HG03378 (cell line): ENCODE measurements at regions not wholly inside any gene's neighbourhood (a gene's known extent, or its start where the extent isn't known, plus 50 kb on each side); places are given as distances from the start of the nearest gene placed in this dataset.

Experiments used
- ATAC-seq: cut with Tn5 transposase; IDR thresholded peaks from one replicate; pipeline ENCODE4 v1.9.1; 2021; ENCODE audit warnings: mild to moderate bottlenecking, moderate library complexity; ENCODE audit not compliant: unreplicated experiment

- ATAC-seq: no peak
These were observed 157.9 kb upstream of the HES1 start for GRCh38 chr3:193978030-193978429.

GRCh38 chr3:193978486-193978885, 157.5 kb upstream of the HES1 start:
- no peak for ATAC-seq

- no peak for ATAC-seq
These were observed 155.6 kb upstream of the HES1 start for GRCh38 chr3:193980326-193980725.

- ATAC-seq: no peak
These were observed 155.0 kb upstream of the HES1 start for GRCh38 chr3:193980905-193981304.

- ATAC-seq: no peak
These were observed 154.4 kb upstream of the HES1 start for GRCh38 chr3:193981504-193981903.

- ATAC-seq: no peak
These were observed 153.7 kb upstream of the HES1 start for GRCh38 chr3:193982258-193982659.

- no peak for ATAC-seq
These were observed 151.8 kb upstream of the HES1 start for GRCh38 chr3:193983846-193984818.

- no peak for ATAC-seq
These were observed 151.1 kb upstream of the HES1 start for GRCh38 chr3:193984876-193985275.

- no peak for ATAC-seq
These were observed 148.8 kb upstream of the HES1 start for GRCh38 chr3:193987186-193987585.

- no peak for ATAC-seq
These were observed 146.8 kb upstream of the HES1 start for GRCh38 chr3:193989186-193989585.

GRCh38 chr3:193991666-193992424, 144.1 kb upstream of the HES1 start:
- ATAC-seq: no peak

- no peak for ATAC-seq
These were observed 143.4 kb upstream of the HES1 start for GRCh38 chr3:193992425-193993037.

GRCh38 chr3:193996221-193996620, 139.7 kb upstream of the HES1 start:
- no peak for ATAC-seq

GRCh38 chr3:193996641-193997089, 139.3 kb upstream of the HES1 start:
- ATAC-seq: no peak

- no peak for ATAC-seq
These were observed 138.5 kb upstream of the HES1 start for GRCh38 chr3:193997228-193998122.

- no peak for ATAC-seq
These were observed 137.9 kb upstream of the HES1 start for GRCh38 chr3:193998123-193998448.

GRCh38 chr3:193998628-193999195, 137.2 kb upstream of the HES1 start:
- no peak for ATAC-seq

- ATAC-seq: no peak
These were observed 135.8 kb upstream of the HES1 start for GRCh38 chr3:194000100-194000499.

- no peak for ATAC-seq
These were observed 135.2 kb upstream of the HES1 start for GRCh38 chr3:194000712-194001111.
